ENCODE measurements at regions not wholly inside any gene's neighbourhood (a gene's known extent, or its start where the extent isn't known, plus 50 kb on each side); places are given as distances from the start of the nearest gene placed in this dataset.

GRCh38 chr1:184272175-184272866, 114.5 kb upstream of the C1orf21 start:
- DNase-seq (ENCODE audit: low read depth in 2 of 2): no peak

- DNase-seq (ENCODE audit: low read depth in 2 of 2): no peak
Observed at GRCh38 chr1:184276416-184276815, 110.4 kb upstream of the C1orf21 start.

GRCh38 chr1:184279911-184280458, 106.8 kb upstream of the C1orf21 start:
- no peak for DNase-seq (ENCODE audit: low read depth in 2 of 2)

GRCh38 chr1:184283999-184284398, 102.8 kb upstream of the C1orf21 start:
- DNase-seq (ENCODE audit: low read depth in 2 of 2): no peak

- DNase-seq (ENCODE audit: low read depth in 2 of 2): no peak
Observed at GRCh38 chr1:184284900-184285299, 101.9 kb upstream of the C1orf21 start.

- no peak for DNase-seq (ENCODE audit: low read depth in 2 of 2)
Observed at GRCh38 chr1:184285401-184286087, 101.3 kb upstream of the C1orf21 start.

- no peak for DNase-seq (ENCODE audit: low read depth in 2 of 2)
Observed at GRCh38 chr1:184287001-184287400, 99.8 kb upstream of the C1orf21 start.

- no peak for DNase-seq (ENCODE audit: low read depth in 2 of 2)
Observed at GRCh38 chr1:184289825-184290550, 96.8 kb upstream of the C1orf21 start.

GRCh38 chr1:184291701-184292100, 95.1 kb upstream of the C1orf21 start:
- no peak for DNase-seq (ENCODE audit: low read depth in 2 of 2)

- no peak for DNase-seq (ENCODE audit: low read depth in 2 of 2)
Observed at GRCh38 chr1:184292101-184292500, 94.7 kb upstream of the C1orf21 start.

GRCh38 chr1:184294101-184294500, 92.7 kb upstream of the C1orf21 start:
- DNase-seq (ENCODE audit: low read depth in 2 of 2): no peak

GRCh38 chr1:184296466-184297243, 90.2 kb upstream of the C1orf21 start:
- no peak for DNase-seq (ENCODE audit: low read depth in 2 of 2)

- DNase-seq (ENCODE audit: low read depth in 2 of 2): no peak
Observed at GRCh38 chr1:184297244-184297750, 89.5 kb upstream of the C1orf21 start.

GRCh38 chr1:184298440-184299405, 88.1 kb upstream of the C1orf21 start:
- DNase-seq (ENCODE audit: low read depth in 2 of 2): no peak

- DNase-seq (ENCODE audit: low read depth in 2 of 2): no peak
Observed at GRCh38 chr1:184299406-184299790, 87.4 kb upstream of the C1orf21 start.

GRCh38 chr1:184299796-184300195, 87.0 kb upstream of the C1orf21 start:
- DNase-seq (ENCODE audit: low read depth in 2 of 2): no peak

- DNase-seq (ENCODE audit: low read depth in 2 of 2): no peak
Observed at GRCh38 chr1:184300446-184300845, 86.4 kb upstream of the C1orf21 start.

- DNase-seq (ENCODE audit: low read depth in 2 of 2): no peak
Observed at GRCh38 chr1:184301227-184301626, 85.6 kb upstream of the C1orf21 start.

- no peak for DNase-seq (ENCODE audit: low read depth in 2 of 2)
Observed at GRCh38 chr1:184302346-184302745, 84.5 kb upstream of the C1orf21 start.

GRCh38 chr1:184310157-184310819, 76.5 kb upstream of the C1orf21 start:
- no peak for DNase-seq (ENCODE audit: low read depth in 2 of 2)
